Effector memory CD8-positive, alpha-beta T cell (primary cell): ENCODE measurements at regions not wholly inside any gene's neighbourhood (a gene's known extent, or its start where the extent isn't known, plus 50 kb on each side); places are given as distances from the start of the nearest gene placed in this dataset.

Experiments
- ATAC-seq: fragments of 150-1000 bp; cut with Tn5 transposase; replicated peaks from 2 replicates; pipeline ENCODE4 v1.10.0; 2021; ENCODE audit warnings: mild to moderate bottlenecking, moderate library complexity
- DNase-seq, 3 experiments: peaks; one replicate each; pipeline ENCODE4 v3.0.0; 2021
- H3K27ac Mint-ChIP-seq, 2 donors: one replicate each; pipeline ENCODE4 v1.8.0; 2022; ENCODE audit warnings: mild to moderate bottlenecking in 2 of 2, mixed read lengths in 2 of 2, moderate library complexity in 2 of 2
- H3K27me3 Mint-ChIP-seq, 2 donors: one replicate each; pipeline ENCODE4 v1.8.0; 2022; ENCODE audit warnings: mixed read lengths in 2 of 2
- H3K36me3 Mint-ChIP-seq: one replicate; pipeline ENCODE4 v1.8.0; 2022; ENCODE audit warnings: mild to moderate bottlenecking, moderate library complexity, mixed read lengths; ENCODE audit not compliant: insufficient read depth
- H3K4me1 Mint-ChIP-seq, 2 donors: one replicate each; pipeline ENCODE4 v1.8.0; 2022; ENCODE audit warnings: low read depth in 2 of 2, mixed read lengths in 2 of 2
- H3K4me3 Mint-ChIP-seq, 2 donors: one replicate each; pipeline ENCODE4 v1.8.0; 2022; ENCODE audit warnings: mild to moderate bottlenecking in 2 of 2, mixed read lengths in 2 of 2, moderate library complexity in 2 of 2
- H3K9me3 Mint-ChIP-seq, 2 donors: one replicate each; pipeline ENCODE4 v1.8.0; 2022; ENCODE audit warnings: mixed read lengths in 2 of 2

DNA sequence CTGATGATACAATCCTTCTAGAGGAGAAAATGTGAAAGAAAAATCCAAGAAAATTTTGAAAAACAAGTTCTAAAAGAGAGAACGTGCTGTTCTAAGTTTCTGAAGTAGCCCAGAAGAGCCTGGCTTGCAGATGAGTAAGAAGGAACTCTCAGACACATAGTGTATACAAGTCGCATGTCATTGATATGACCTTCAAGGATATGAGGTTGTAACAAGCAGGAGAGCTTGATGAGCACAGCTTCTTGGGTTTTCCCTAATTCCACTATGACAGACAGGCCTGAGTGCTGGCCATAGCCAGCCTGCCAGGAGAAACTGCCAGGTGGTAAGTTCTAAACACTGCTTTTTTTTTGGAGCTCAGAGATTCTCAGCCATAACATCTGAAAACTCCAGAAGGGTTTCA lies 235.7 kb upstream of the SIX2 start:
- Mint-ChIP-seq H3K4me3 (no peak overlapping the region), H3K27me3 (peaks cover 29 to 39% of the 10 kb centered on the region in 2 donors), H3K9me3 (no peaks in the 10 kb centered on the region), H3K27ac (no peak overlapping the region), H3K4me1 (no peaks in the 10 kb centered on the region), H3K36me3 (no peaks in the 10 kb centered on the region)
- no peak for ATAC-seq
- DNase-seq = no peak

DNA sequence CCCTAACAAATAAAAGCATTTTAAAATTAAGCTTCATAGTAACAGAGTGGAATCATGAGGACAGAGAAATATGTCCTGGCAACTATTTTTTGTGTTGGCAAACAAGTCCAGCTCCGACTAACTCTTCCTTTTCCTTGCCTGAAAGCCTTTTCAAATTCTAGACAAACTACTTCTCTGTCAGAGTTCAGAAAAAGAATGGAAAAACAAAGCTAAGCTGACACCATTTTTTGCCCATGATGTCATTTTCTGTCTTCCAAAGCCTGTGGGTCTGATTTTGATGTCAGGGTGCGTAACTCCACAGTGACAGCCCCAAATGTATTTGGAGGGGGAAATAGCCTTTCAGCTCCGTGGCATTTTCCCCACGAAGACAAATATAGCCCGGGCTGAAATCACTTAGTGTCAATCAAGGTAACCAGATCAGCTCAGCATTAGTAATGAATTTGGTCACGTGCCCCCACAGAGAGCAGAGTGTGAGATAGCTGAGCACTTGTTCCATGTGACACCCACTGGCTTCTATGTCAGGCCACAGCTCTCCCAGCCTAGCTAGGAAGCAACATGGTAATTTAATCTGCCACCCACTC lies 233.0 kb upstream of the SIX2 start:
- Mint-ChIP-seq H3K27ac (no peak overlapping the region), H3K36me3 (no peaks in the 10 kb centered on the region), H3K9me3 (no peaks in the 10 kb centered on the region), H3K4me3 (no peak overlapping the region), H3K4me1 (peaks cover 0 to 2% of the 10 kb centered on the region in 2 donors), H3K27me3 (peaks cover 18 to 45% of the 10 kb centered on the region in 2 donors)
- ATAC-seq = no peak
- DNase-seq = no peak

DNA sequence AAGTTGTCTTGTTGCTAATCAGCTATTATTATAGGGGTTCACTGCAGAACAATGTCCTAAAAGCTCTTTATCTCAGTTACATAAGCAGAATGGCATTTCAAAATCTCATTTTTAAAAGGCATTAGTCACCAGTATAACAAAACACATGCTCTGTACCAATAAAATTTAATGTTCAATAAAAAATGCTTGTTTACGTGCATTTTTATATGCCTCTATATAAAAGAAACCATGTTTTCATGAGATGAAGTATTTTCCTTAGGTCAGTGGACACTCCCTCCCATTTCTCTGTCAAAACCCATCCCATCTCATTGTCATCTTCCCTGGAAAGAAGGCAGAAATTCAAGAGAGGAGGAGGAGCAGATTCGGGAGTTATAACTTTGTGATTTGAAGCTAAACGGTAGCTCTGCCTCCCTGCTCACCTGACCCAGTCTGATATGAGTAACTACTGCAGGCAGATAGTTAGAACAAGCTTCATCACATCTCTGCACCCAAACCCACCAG lies 231.9 kb upstream of the SIX2 start:
- H3K4me3 Mint-ChIP-seq = no peak overlapping the region
- H3K36me3 Mint-ChIP-seq = no peaks in the 10 kb centered on the region
- no peak overlapping the region for H3K27ac Mint-ChIP-seq
- H3K27me3 Mint-ChIP-seq = peaks cover 21 to 57% of the 10 kb centered on the region in 2 donors
- H3K4me1 Mint-ChIP-seq = peaks cover 0 to 2% of the 10 kb centered on the region in 2 donors
- DNase-seq = no peak
- ATAC-seq = no peak
- no peaks in the 10 kb centered on the region for H3K9me3 Mint-ChIP-seq

DNA sequence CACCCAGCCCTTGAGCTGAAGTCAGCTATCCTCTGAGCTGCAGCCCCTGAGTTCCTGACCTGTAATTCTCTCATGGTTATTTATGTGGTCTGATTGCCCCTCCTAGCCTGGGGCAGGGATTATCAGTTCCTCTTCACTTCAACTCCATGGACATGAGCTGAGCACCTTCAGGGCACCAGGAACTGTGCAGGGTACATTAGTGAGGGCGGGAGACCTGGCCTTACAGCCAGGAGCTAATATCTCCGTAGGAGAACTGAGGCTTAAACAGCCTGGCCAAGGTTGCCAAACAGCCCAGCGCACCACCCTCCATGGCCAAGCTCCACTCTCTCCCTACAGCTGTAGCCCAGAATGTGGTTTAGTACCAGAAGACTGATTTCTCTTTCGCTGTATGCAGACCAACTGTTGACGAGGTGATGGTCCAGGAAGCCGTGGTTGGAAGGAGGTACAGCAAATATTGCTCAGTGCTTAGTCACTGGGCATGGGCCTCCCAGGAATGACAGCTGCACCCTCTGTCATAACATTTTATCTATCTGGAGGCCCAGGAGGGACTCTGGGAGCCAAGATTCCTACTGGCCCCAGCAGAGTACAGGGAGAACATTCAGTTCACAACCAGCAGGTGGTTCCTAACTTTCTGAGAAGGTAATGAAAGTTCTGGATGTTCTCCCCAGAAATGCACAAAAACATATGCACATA lies 228.7 kb upstream of the SIX2 start:
- ATAC-seq (no peak), DNase-seq (no peak)
- Mint-ChIP-seq H3K27ac (no peak overlapping the region), H3K4me3 (no peak overlapping the region), H3K27me3 (peaks cover 36 to 66% of the 10 kb centered on the region in 2 donors), H3K4me1 (peaks cover 0 to 2% of the 10 kb centered on the region in 2 donors), H3K36me3 (no peaks in the 10 kb centered on the region), H3K9me3 (no peaks in the 10 kb centered on the region)

DNA sequence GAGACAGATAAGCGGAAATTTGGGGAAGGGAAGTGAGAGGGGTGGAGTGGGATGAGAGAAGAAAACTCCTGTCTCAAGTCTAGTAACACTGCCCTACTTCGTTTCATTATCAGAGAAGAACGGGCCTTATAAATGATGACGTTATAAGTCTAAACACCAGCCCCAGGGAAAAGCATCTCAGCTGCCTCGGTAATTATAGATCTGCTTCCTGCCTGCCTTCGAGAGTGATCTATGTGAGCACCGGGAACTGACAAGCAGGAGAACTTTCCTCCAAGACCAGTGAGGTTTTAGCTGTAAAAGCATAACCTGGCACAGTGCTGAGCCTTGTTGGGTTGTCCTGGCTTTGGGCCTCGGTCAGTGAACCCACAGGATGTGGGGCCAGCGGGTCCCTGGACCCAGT lies 227.9 kb upstream of the SIX2 start:
- H3K27me3 Mint-ChIP-seq = peaks cover 36 to 59% of the 10 kb centered on the region in 2 donors
- DNase-seq (no peak), ATAC-seq (no peak)
- no peak overlapping the region for H3K27ac Mint-ChIP-seq
- H3K4me1 Mint-ChIP-seq = peaks cover 0 to 2% of the 10 kb centered on the region in 2 donors
- no peaks in the 10 kb centered on the region for H3K36me3 Mint-ChIP-seq
- H3K4me3 Mint-ChIP-seq = no peak overlapping the region
- H3K9me3 Mint-ChIP-seq = no peaks in the 10 kb centered on the region

DNA sequence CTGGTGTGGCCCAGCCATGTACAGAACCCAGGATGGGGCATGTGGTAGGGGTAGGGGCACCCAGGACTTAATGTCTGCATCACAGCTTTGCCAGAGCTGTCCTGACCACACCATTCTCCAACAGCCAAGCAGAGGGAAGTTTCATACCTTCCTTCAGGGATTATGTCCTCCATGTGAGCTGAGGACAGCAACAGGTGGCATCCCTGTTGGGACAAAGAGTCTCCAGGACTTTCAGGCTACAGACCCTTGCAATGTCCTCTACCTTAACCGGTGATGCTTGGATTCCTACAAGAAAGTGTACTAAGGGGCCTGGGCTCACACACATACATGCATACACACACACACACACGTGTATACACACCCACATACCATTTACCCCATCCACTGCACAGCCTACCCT lies 227.0 kb upstream of the SIX2 start:
- DNase-seq (no peak), ATAC-seq (no peak)
- Mint-ChIP-seq H3K27me3 (peaks cover 31 to 58% of the 10 kb centered on the region in 2 donors), H3K9me3 (no peaks in the 10 kb centered on the region), H3K4me1 (peaks cover 0 to 2% of the 10 kb centered on the region in 2 donors), H3K4me3 (no peak overlapping the region), H3K27ac (no peak overlapping the region), H3K36me3 (no peaks in the 10 kb centered on the region)

DNA sequence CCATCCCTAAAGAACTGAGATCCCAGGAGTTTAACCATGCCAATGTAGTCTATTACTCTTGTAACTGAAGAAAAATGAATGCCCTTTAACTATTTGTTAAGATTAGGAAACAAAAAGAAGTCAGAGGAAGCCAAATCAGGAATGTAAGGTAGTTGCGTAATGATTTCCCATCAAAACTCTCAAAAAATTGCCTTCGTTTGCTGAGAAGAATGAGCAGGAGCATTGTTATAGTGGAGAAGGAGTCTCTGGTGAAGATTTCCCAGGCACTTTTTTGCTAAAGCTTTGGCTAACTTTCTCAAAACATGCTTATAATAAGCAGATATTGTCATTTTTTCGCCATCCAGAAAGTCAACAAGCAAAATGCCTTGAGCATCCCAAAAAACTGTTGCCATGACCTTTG lies 224.0 kb upstream of the SIX2 start:
- ATAC-seq (no peak), DNase-seq (no peak)
- Mint-ChIP-seq H3K4me1 (peaks cover 0 to 2% of the 10 kb centered on the region in 2 donors), H3K27me3 (peaks cover 42 to 53% of the 10 kb centered on the region in 2 donors), H3K27ac (no peak overlapping the region), H3K9me3 (no peaks in the 10 kb centered on the region), H3K4me3 (no peak overlapping the region), H3K36me3 (no peaks in the 10 kb centered on the region)

DNA sequence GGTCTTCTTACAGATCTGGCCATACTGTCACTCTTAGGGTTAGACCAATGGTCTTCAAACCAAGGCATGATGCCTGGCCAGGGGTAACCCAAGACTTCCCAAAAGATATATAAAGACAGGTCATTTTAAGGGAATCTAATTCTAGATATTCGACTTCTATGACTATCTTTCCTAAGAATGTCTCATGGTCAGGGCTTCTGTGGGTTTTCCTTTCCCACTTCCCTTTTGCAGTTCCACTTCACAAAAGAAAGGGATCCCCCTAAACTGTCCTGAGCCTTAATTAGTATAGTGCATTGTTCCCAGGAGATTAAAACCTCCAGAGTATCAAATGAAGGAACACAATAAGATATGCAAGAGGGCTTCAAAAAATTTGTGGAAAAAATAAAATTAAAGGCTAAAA lies 223.6 kb upstream of the SIX2 start:
- peaks cover 39 to 49% of the 10 kb centered on the region in 2 donors for H3K27me3 Mint-ChIP-seq
- H3K36me3 Mint-ChIP-seq = no peaks in the 10 kb centered on the region
- no peak overlapping the region for H3K27ac Mint-ChIP-seq
- H3K4me3 Mint-ChIP-seq = no peak overlapping the region
- no peak for ATAC-seq
- DNase-seq = no peak
- no peaks in the 10 kb centered on the region for H3K4me1 Mint-ChIP-seq
- H3K9me3 Mint-ChIP-seq = no peaks in the 10 kb centered on the region

DNA sequence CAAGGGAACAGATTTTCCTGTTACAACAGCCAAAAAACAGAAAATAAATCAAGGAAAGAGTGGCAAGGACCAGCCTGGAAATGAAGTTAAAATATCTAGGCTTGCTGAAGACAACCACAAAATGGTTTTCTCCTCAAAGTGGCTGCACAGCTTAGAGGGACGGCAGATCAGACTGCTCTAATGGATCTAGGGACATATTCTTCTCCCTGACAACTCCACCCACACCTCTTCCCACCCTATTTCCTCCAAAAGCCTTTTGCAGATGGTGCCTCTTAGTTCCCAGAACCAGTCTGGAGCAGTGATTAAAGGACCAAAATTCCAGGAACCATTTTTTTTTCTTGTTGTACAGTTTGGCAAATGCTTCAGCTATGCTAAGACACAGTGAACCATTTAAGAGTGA lies 220.2 kb upstream of the SIX2 start:
- ATAC-seq (no peak), DNase-seq (no peak)
- no peaks in the 10 kb centered on the region for H3K4me1 Mint-ChIP-seq
- no peak overlapping the region for H3K4me3 Mint-ChIP-seq
- H3K36me3 Mint-ChIP-seq = no peaks in the 10 kb centered on the region
- H3K27me3 Mint-ChIP-seq = peaks cover 23 to 32% of the 10 kb centered on the region in 2 donors
- H3K9me3 Mint-ChIP-seq = no peaks in the 10 kb centered on the region
- no peak overlapping the region for H3K27ac Mint-ChIP-seq

DNA sequence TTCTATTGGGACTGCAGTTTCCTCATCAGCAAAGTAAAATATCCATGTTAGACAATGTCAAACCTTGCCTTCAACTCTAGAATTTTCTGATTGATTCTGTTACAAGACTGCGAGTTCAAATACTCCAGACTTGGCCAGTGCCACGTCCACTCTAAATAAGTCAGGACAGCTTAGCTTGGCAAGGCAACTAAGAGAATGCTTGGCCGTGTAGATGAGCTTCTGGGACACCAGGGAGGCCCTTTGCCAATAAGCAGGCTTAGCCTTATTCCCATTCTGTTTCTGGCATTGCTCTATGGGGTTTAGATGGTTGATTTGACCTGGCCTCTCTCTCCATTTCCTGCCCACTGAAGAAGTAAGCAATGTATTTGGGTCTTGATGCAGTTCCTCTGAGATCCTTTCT lies 218.1 kb upstream of the SIX2 start:
- no peak for DNase-seq
- H3K9me3 Mint-ChIP-seq = no peaks in the 10 kb centered on the region
- H3K4me3 Mint-ChIP-seq = no peak overlapping the region
- no peak overlapping the region for H3K27ac Mint-ChIP-seq
- no peaks in the 10 kb centered on the region for H3K36me3 Mint-ChIP-seq
- ATAC-seq = no peak
- H3K4me1 Mint-ChIP-seq = no peaks in the 10 kb centered on the region
- peaks cover 33 to 37% of the 10 kb centered on the region in 2 donors for H3K27me3 Mint-ChIP-seq

DNA sequence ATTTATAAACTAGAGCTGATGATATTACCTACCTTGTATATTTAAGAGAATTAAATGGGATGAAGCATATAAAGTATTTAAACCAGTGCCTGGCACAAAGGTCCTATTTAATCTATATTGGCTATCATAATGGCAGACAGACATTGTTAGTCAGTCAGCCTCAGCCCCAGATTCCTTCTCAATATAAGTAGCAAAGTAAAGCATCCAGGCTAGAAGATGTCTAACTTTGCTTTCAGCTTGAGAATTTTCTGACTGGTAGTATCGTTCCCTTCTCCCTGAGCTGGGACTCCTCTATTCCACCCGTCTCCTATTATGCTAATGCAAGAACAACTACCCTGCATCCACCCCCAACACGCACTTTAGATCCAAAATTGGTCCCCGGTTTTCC lies 215.7 kb upstream of the SIX2 start:
- no peaks in the 10 kb centered on the region for H3K4me1 Mint-ChIP-seq
- H3K27ac Mint-ChIP-seq = no peak overlapping the region
- H3K27me3 Mint-ChIP-seq = peaks cover 42 to 45% of the 10 kb centered on the region in 2 donors
- DNase-seq (no peak), ATAC-seq (no peak)
- H3K9me3 Mint-ChIP-seq = no peaks in the 10 kb centered on the region
- H3K4me3 Mint-ChIP-seq = no peak overlapping the region
- H3K36me3 Mint-ChIP-seq = no peaks in the 10 kb centered on the region

DNA sequence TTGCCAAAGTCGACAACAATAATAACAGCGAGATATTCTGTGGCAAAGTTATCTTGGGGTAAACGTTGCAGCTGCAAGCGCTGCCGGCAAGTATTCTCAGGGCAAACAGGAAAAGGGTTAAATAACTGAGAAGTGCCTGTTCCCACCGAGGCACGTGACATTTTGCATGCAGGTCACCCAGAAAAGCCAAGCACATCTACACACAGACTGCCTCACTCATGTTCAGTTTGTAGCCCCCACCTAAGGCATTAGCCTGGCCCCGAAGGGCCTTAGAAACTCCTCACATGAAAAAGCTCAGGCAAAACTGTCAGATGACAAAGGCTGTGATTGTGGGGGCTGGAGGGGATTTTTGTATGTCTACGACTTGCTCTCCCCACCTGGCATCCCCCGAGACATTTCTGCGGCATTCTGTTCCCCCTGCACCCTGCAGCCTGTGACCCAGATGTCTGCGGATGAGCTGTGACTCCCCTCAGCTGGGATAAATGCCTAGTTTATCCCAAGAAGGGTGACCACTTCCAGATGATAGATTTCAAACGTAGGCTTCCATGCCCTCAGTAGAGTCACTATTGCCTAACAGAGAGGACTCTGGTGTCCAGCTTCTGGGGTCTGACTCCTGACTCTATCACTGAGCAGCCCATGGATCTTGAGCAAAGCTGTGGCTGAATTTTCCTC lies 215.2 kb upstream of the SIX2 start:
- no peak overlapping the region for H3K4me3 Mint-ChIP-seq

DNA sequence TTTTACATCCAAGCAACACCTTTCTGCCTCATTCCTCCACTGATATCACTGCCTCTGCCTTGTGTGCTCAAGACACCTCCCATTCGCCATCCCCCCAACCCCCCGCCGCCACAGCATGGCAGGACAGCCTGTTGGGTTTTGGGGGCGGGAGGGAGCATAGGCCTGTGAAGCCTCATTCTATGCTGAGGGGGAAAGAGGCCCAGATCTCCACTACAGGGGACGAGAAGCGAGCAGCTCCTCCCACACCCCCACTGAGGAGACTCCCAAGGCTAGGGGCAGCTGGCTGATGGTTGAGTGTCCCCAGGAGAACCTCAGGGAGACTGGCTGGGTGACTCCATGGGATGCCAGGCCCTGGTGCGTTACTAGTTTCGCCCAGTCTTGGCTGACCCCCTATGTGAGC lies 214.3 kb upstream of the SIX2 start:
- H3K27ac Mint-ChIP-seq = no peak overlapping the region
- peaks cover 41 to 43% of the 10 kb centered on the region in 2 donors for H3K27me3 Mint-ChIP-seq
- no peak overlapping the region for H3K4me3 Mint-ChIP-seq
- no peaks in the 10 kb centered on the region for H3K4me1 Mint-ChIP-seq
- ATAC-seq = no peak
- H3K36me3 Mint-ChIP-seq = no peaks in the 10 kb centered on the region
- no peak for DNase-seq
- H3K9me3 Mint-ChIP-seq = no peaks in the 10 kb centered on the region

More for the DNA sequence above, 215.2 kb upstream of the SIX2 start:
- Mint-ChIP-seq H3K36me3 (no peaks in the 10 kb centered on the region), H3K27me3 (peaks cover 42 to 46% of the 10 kb centered on the region in 2 donors), H3K9me3 (no peaks in the 10 kb centered on the region), H3K4me1 (no peaks in the 10 kb centered on the region), H3K27ac (no peak overlapping the region)
- DNase-seq = no peak
- ATAC-seq = no peak

DNA sequence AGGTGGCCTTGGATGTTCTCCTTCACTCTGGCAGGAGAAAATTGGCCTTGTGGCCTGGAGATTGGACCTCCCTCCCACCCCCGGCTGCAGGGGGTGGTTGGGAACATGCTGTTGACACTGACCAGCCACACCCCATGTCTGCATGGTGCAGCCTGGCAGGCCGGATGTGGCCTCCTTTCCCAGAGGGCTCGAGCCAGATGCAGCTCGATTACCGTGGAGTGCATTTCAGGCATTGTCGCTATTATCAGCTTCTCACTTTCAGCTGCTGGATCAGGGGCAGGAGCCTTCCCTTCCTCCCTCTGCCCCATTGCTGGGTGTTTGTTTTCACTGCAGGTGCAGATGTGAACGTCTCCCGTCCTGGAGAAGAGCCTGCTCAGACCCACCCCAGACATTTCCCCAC lies 211.0 kb upstream of the SIX2 start:
- Mint-ChIP-seq H3K9me3 (peaks cover 0 to 7% of the 10 kb centered on the region in 2 donors), H3K27ac (no peak overlapping the region), H3K4me1 (no peaks in the 10 kb centered on the region), H3K36me3 (no peaks in the 10 kb centered on the region), H3K4me3 (no peak overlapping the region), H3K27me3 (peaks cover 46 to 57% of the 10 kb centered on the region in 2 donors)
- DNase-seq = no peak
- ATAC-seq = no peak
